CD14-positive monocyte (primary cell): ENCODE measurements at regions not wholly inside any gene's neighbourhood (a gene's known extent, or its start where the extent isn't known, plus 50 kb on each side); places are given as distances from the start of the nearest gene placed in this dataset.
"Not testable (repeated sequence)": the region's sequence is repeated elsewhere in the genome, so short reads cannot be mapped to it uniquely, and the experiment has no call there.

ENCODE experiments used
- DNase-seq, 3 donors: peaks; one replicate each; pipeline ENCODE4 v3.0.0-alpha.2; 2011 to 2022
- H2AFZ ChIP-seq: 2 replicates; pipeline ENCODE4 v1.6.0; 2012; ENCODE audit warnings: mild to moderate bottlenecking, low read depth, low read length, inconsistent platforms; ENCODE audit not compliant: insufficient read depth, poor library complexity, severe bottlenecking
- H3K27ac ChIP-seq, 2 donors: 1 replicate in 1 of 2; 2 replicates in 1 of 2; pipeline ENCODE4 v1.5.1; 2012 to 2013; ENCODE audit warnings: low read length in 2 of 2, control low read depth in 1 of 2, inconsistent platforms in 1 of 2, low read depth in 1 of 2, mild to moderate bottlenecking in 1 of 2
- H3K27me3 ChIP-seq, 2 donors: one replicate each; pipeline versions ENCODE4 v1.6.0 to v1.6.1; 2011 to 2013; ENCODE audit warnings: low read length in 2 of 2; ENCODE audit not compliant: control insufficient read depth in 2 of 2, insufficient read depth in 2 of 2
- H3K36me3 ChIP-seq, 2 donors: replicated peaks in 1 of 2; 1 replicate in 1 of 2; 2 replicates in 1 of 2; pipeline versions ENCODE4 v1.5.1 to v1.6.1; 2012 to 2013; ENCODE audit warnings: low read length in 2 of 2, control low read depth in 1 of 2, inconsistent platforms in 1 of 2, mild to moderate bottlenecking in 1 of 2; ENCODE audit not compliant: insufficient read depth in 2 of 2, control insufficient read depth in 1 of 2
- H3K4me1 ChIP-seq, 2 donors: 1 replicate in 1 of 2; 2 replicates in 1 of 2; pipeline versions ENCODE4 v1.5.1 to v1.6.1; 2012 to 2013; ENCODE audit warnings: low read length in 2 of 2, control low read depth in 1 of 2, inconsistent platforms in 1 of 2, mild to moderate bottlenecking in 1 of 2, moderate library complexity in 1 of 2; ENCODE audit not compliant: insufficient read depth in 2 of 2, control insufficient read depth in 1 of 2
- H3K4me2 ChIP-seq: replicated peaks from 2 replicates; pipeline ENCODE3; 2012; ENCODE audit warnings: low read length, moderate library complexity, mild to moderate bottlenecking; ENCODE audit not compliant: poor library complexity, severe bottlenecking; ENCODE audit errors: extremely low read depth
- H3K4me3 ChIP-seq, 3 experiments: fragments of 200-600 bp in 1 of 3; sonication (generic) in 1 of 3; replicated peaks in 1 of 3; 1 replicate in 2 of 3; 2 replicates in 1 of 3; pipeline ENCODE4 v1.5.1; 2011 to 2013; ENCODE audit warnings: low read length in 3 of 3, mild to moderate bottlenecking in 3 of 3, control low read depth in 2 of 3, low read depth in 2 of 3, inconsistent platforms in 1 of 3, moderate library complexity in 1 of 3
- H3K79me2 ChIP-seq: 2 replicates; pipeline ENCODE4 v1.6.0; 2012; ENCODE audit warnings: mild to moderate bottlenecking, control low read depth, inconsistent platforms, low read length, moderate library complexity; ENCODE audit not compliant: insufficient read depth
- H3K9ac ChIP-seq: 2 replicates; pipeline ENCODE4 v1.6.0; 2017; ENCODE audit warnings: low read length, mild to moderate bottlenecking; ENCODE audit not compliant: insufficient read depth, poor library complexity, severe bottlenecking
- H3K9me3 ChIP-seq, 2 donors: replicated peaks in 1 of 2; 1 replicate in 1 of 2; 2 replicates in 1 of 2; pipeline versions ENCODE4 v1.5.1 to v1.6.1; 2012 to 2013; ENCODE audit warnings: low read length in 2 of 2, control low read depth in 1 of 2; ENCODE audit not compliant: control insufficient read depth in 1 of 2, insufficient read depth in 1 of 2
- H4K20me1 ChIP-seq: 2 replicates; pipeline ENCODE4 v1.6.0; 2012; ENCODE audit warnings: mild to moderate bottlenecking, low read length, control low read depth, moderate library complexity; ENCODE audit not compliant: insufficient read depth
- H3K27ac Mint-ChIP-seq, 7 donors: one replicate each; pipeline ENCODE4 v1.8.0; 2020; ENCODE audit warnings: mild to moderate bottlenecking in 7 of 7, mixed read lengths in 7 of 7, moderate library complexity in 6 of 7, inconsistent platforms in 2 of 7
- H3K27me3 Mint-ChIP-seq, 3 donors: one replicate each; pipeline ENCODE4 v1.8.0; 2021 to 2022; ENCODE audit warnings: low read depth in 3 of 3, mild to moderate bottlenecking in 3 of 3, mixed read lengths in 3 of 3, moderate library complexity in 3 of 3, inconsistent platforms in 1 of 3
- H3K36me3 Mint-ChIP-seq, 2 donors: one replicate each; pipeline ENCODE4 v1.8.0; 2020; ENCODE audit warnings: mixed read lengths in 2 of 2, inconsistent platforms in 1 of 2, mild to moderate bottlenecking in 1 of 2
- H3K4me1 Mint-ChIP-seq: one replicate; pipeline ENCODE4 v1.8.0; 2020; ENCODE audit warnings: mild to moderate bottlenecking, mixed read lengths
- H3K4me3 Mint-ChIP-seq, 2 donors: one replicate each; pipeline ENCODE4 v1.8.0; 2020; ENCODE audit warnings: mild to moderate bottlenecking in 2 of 2, mixed read lengths in 2 of 2, moderate library complexity in 1 of 2
- H3K9me3 Mint-ChIP-seq, 7 donors: one replicate each; pipeline ENCODE4 v1.8.0; 2020 to 2022; ENCODE audit warnings: mixed read lengths in 7 of 7, mild to moderate bottlenecking in 6 of 7, moderate library complexity in 6 of 7, inconsistent platforms in 2 of 7
- CTCF ChIP-seq: fragments of 200-600 bp; IDR thresholded peaks from one replicate; pipeline ENCODE4 v1.8.0; 2022; ENCODE audit warnings: antibody characterized with exemption, mild to moderate bottlenecking
- WGBS: methylation state at CpG from one replicate; pipeline ENCODE4 v1.1.5; 2013; ENCODE audit warnings: missing lambda C conversion rate; ENCODE audit not compliant: insufficient coverage; 5-methylcytosine and 5-hydroxymethylcytosine counted together
- intact Hi-C, 2 donors: fragments of 100-400 bp; cut with micrococcal nuclease; formaldehyde crosslinking; loops; one replicate each; pipeline versions ENCODE4 v1.15.0 to v1.15.1; 2023

- H3K4me1 ChIP-seq, result peaks cover 14 to 15% of the 10 kb centered on the region in 2 donors
- WGBS, result no CpG with 5 or more reads among the region's 1 CpG
- DNase-seq, result no peak
Observed at GRCh38 chr5:110002652-110003051, 312.9 kb downstream of the MAN2A1 start.

GRCh38 chr5:110005907-110006562, 316.3 kb downstream of the MAN2A1 start:
- WGBS, result 100% methylated on average over 1 of the region's 10 CpGs
- H3K27me3 Mint-ChIP-seq, H3K79me2 ChIP-seq, H3K4me1 Mint-ChIP-seq, H3K4me2 ChIP-seq, H3K9me3 Mint-ChIP-seq, H3K9me3 ChIP-seq, H3K27ac ChIP-seq, H3K4me1 ChIP-seq, H3K36me3 ChIP-seq, H2AFZ ChIP-seq, H3K27me3 ChIP-seq, H3K9ac ChIP-seq, H4K20me1 ChIP-seq, H3K4me3 ChIP-seq, H3K36me3 Mint-ChIP-seq, H3K27ac Mint-ChIP-seq, H3K4me3 Mint-ChIP-seq, DNase-seq, intact Hi-C loops: not testable (repeated sequence)

More at GRCh38 chr5:110002652-110003051, 312.9 kb downstream of the MAN2A1 start:
- intact Hi-C loops, result no loop called here
- H3K9ac ChIP-seq, result no peak overlapping the region
- H3K27ac ChIP-seq, result no peak overlapping the region
- TF ChIP-seq CTCF, result no peak
- Mint-ChIP-seq H3K36me3 (no peaks in the 10 kb centered on the region), H3K27ac (no peak overlapping the region), H3K27me3 (peaks cover 0 to 4% (median 2%) of the 10 kb centered on the region in 3 donors), H3K4me3 (no peak overlapping the region), H3K9me3 (peaks cover 0 to 6% (median 3%) of the 10 kb centered on the region in 7 donors), H3K4me1 (peaks cover 22% of the 10 kb centered on the region)
- no peaks in the 10 kb centered on the region for H3K79me2 ChIP-seq
- no peaks in the 10 kb centered on the region for H3K36me3 ChIP-seq
- H4K20me1 ChIP-seq, result no peaks in the 10 kb centered on the region
- peaks cover 0 to 2% of the 10 kb centered on the region in 2 donors for H3K9me3 ChIP-seq
- no peak overlapping the region for H3K4me3 ChIP-seq
- no peaks in the 10 kb centered on the region for H3K27me3 ChIP-seq
- no peak overlapping the region for H2AFZ ChIP-seq
- H3K4me2 ChIP-seq, result no peak overlapping the region
